ENCODE measurements at regions not wholly inside any gene's neighbourhood (a gene's known extent, or its start where the extent isn't known, plus 50 kb on each side); places are given as distances from the start of the nearest gene placed in this dataset.
"Not testable (repeated sequence)": the region's sequence is repeated elsewhere in the genome, so short reads cannot be mapped to it uniquely, and the experiment has no call there.

DNA sequence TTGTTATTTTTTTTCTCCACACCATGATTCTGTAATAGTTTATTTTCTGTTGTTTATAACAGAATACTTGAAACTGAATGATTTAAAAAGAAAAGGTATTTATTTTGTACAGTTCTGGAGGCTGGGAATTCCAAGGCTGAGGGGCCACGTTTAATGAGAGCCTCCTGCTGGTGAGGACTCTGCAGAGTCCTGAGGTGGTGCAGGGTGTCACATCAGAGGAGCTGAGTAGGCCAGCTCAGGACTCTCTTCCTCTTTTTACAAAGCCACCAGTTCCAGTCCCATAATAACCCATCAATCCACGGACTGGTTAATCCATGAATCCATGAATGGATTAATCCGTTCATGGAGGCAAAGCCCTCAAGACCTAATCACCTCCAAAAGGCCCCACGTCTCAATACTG is 71.6 kb downstream of the TFAP2A start:
- Mint-ChIP-seq H3K4me3 (no peak overlapping the region), H3K27ac (no peak overlapping the region), H3K27me3 (peaks cover 7% of the 10 kb centered on the region), H3K9me3 (peaks cover 5 to 9% of the 10 kb centered on the region in 2 donors), H3K4me1 (no peaks in the 10 kb centered on the region)
- no peak for DNase-seq
- no peak for ATAC-seq

DNA sequence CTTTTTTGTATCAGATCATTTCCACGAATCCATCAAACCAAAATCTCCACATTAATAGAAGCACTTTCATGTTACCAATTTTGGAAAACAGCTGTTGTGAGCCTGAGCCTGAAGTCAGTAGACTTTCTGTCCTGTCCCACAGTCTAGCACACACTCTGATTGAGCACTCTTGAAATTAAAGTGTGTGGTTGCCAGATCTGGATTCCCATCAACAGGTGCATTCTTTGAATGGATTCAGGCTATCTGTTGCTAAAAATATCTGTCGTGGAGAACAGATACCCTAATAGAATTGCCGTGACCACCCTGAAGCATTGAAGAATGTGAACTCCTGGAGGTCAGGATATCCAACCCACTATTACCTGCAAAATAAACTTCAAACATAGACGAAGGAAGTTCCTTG is 73.3 kb downstream of the TFAP2A start:
- DNase-seq = no peak

DNA sequence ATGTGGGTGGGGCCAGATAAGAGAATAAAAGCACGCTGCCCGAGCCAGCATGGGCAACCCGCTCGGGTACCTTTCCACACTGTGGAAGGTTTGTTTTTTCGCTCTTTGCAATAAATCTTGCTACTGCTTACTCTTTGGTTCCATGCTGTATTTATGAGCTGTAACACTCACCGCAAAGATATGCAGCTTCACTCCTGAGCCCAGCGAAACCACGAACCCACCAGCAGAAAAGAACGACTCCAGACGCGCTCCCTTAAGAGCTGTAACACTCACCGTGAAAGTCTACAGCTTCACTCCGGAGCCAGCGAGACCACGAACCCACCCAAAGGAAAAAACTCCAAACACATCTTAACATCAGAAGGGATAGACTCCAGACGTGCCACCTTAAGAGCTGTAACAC is 76.7 kb downstream of the TFAP2A start:
- H3K27ac Mint-ChIP-seq = no peak overlapping the region
- H3K9me3 Mint-ChIP-seq = peaks cover 0 to 4% of the 10 kb centered on the region in 2 donors
- peaks cover 4% of the 10 kb centered on the region for H3K27me3 Mint-ChIP-seq
- no peak overlapping the region for H3K4me3 Mint-ChIP-seq
- ATAC-seq (no peak), DNase-seq (no peak)
- no peaks in the 10 kb centered on the region for H3K4me1 Mint-ChIP-seq

More for the DNA sequence above, 73.3 kb downstream of the TFAP2A start:
- H3K4me3 Mint-ChIP-seq = no peak overlapping the region
- peaks cover 7% of the 10 kb centered on the region for H3K27me3 Mint-ChIP-seq
- H3K27ac Mint-ChIP-seq = no peak overlapping the region
- no peaks in the 10 kb centered on the region for H3K4me1 Mint-ChIP-seq
- ATAC-seq = no peak
- H3K9me3 Mint-ChIP-seq = peaks cover 0 to 4% of the 10 kb centered on the region in 2 donors

DNA sequence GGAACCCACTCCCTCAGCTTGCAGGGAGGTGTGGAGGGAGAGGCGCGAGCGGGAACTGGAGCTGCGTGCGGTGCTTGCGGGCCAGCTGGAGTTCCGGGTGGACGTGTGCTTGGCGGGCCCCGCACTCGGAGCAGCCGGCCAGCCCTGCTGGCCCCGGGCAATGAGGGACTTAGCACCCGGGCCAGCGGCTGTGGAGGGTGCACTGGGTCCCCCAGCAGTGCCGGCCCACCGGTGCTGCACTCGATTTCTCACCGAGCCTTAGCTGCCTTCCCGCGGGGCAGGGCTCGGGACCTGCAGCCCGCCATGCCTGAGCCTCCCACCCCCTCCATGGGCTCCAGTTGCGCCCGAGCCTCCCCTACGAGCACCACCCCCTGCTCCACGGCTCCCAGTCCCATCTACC is 77.5 kb downstream of the TFAP2A start:
- ATAC-seq, DNase-seq, H3K9me3 Mint-ChIP-seq, H3K27me3 Mint-ChIP-seq, H3K27ac Mint-ChIP-seq, H3K4me1 Mint-ChIP-seq, H3K4me3 Mint-ChIP-seq: not testable (repeated sequence)

DNA sequence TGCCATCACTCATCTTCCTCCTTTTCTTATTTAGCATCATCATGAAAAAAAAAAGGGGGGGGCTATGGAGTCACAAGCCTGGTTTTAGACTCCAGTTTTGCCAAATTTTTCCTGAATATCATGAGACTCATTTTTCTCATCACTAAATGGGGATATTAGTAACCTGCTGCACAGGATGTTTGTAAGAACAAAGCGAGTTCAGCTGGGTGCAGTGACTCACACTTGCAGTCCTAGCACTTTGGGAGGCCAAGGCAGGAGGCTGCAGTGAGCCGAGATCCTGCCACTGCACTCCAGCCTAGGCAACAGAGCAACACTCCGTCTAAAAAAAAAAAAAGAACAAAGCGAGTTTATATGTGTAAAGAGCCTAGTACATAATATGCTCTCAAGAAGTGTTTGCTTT is 82.8 kb downstream of the TFAP2A start:
- ATAC-seq = no peak
- Mint-ChIP-seq H3K27me3 (peaks cover 7% of the 10 kb centered on the region), H3K9me3 (peaks cover 0 to 4% of the 10 kb centered on the region in 2 donors), H3K27ac (no peak overlapping the region), H3K4me1 (no peaks in the 10 kb centered on the region), H3K4me3 (no peak overlapping the region)
- no peak for DNase-seq

DNA sequence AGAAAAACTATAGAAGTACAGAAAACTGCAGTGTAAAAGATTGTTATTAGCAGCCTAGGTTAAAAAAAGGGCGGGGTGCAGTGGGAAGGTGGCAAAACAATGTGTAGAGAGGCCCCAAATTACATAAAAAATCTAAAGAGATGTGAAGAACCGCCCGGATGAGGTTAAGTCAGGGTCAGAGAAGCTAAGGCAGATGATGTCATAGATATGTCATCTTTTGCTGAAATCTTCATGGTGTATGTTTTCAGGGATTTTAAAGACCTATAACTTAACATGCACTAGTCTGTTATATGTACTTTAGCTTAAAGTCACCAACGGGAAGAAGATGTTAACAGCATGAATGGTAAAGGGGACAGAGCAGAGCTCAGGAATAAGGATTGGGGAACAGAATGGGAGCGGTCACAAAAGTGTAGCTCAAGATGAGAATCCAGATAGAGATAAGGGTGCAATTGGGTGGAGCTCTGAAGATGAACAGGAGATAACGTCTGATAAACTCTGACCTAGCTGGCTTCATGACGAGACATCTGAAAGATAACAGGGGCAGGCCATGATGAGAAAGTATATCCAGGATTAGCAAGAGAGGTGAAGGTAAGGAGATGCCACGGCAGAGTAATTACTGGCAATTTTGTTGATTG is 83.4 kb downstream of the TFAP2A start:
- H3K27me3 Mint-ChIP-seq = peaks cover 7% of the 10 kb centered on the region
- H3K9me3 Mint-ChIP-seq = no peaks in the 10 kb centered on the region
- no peak overlapping the region for H3K4me3 Mint-ChIP-seq
- no peaks in the 10 kb centered on the region for H3K4me1 Mint-ChIP-seq
- DNase-seq = no peak
- no peak overlapping the region for H3K27ac Mint-ChIP-seq
- no peak for ATAC-seq

DNA sequence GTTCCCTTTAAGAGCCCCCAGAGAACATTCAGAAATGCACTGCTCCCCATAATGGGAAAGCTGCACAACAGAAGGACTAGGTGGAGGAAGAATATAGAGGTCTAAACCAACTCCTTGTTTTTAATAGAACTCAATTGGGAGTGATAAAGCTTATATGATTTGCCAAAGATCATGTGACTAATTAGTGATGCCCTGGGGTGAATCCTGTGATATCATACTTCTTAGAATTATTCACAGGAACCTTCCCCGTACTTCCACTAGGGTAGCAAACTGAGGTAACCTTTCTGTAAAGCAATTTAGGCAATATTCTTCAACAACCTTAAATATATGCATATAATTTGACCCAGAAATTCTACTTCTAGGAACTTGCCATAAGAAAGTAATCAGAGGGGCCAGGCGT is 84.4 kb downstream of the TFAP2A start:
- H3K27me3 Mint-ChIP-seq = peaks cover 7% of the 10 kb centered on the region
- H3K27ac Mint-ChIP-seq = no peak overlapping the region

DNA sequence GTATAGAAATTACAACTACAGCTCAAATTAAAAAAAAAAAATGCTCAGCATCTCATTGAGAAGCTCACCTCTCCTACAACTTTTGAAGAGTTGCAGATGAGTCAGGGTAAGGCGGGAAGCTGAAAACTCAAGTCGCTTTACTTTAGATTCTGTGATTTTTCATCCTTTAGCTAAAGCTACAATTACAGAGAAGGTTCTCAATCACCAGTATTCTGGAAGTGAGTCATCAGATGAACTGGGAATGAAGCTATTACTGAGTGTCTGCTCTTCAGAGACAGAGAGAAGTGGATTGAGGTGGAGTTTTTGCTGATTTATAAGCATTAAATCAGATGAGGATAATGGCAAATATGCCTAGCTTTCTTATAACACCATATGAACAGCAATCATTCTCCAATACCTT is 91.9 kb downstream of the TFAP2A start:
- DNase-seq = no peak
- Mint-ChIP-seq H3K4me3 (no peak overlapping the region), H3K27ac (no peak overlapping the region), H3K4me1 (no peaks in the 10 kb centered on the region), H3K9me3 (peaks cover 6 to 9% of the 10 kb centered on the region in 2 donors), H3K27me3 (no peaks in the 10 kb centered on the region)
- ATAC-seq = no peak

More for the DNA sequence above, 84.4 kb downstream of the TFAP2A start:
- H3K4me1 Mint-ChIP-seq = no peaks in the 10 kb centered on the region
- ATAC-seq = no peak
- H3K9me3 Mint-ChIP-seq = no peaks in the 10 kb centered on the region
- H3K4me3 Mint-ChIP-seq = no peak overlapping the region
- no peak for DNase-seq

DNA sequence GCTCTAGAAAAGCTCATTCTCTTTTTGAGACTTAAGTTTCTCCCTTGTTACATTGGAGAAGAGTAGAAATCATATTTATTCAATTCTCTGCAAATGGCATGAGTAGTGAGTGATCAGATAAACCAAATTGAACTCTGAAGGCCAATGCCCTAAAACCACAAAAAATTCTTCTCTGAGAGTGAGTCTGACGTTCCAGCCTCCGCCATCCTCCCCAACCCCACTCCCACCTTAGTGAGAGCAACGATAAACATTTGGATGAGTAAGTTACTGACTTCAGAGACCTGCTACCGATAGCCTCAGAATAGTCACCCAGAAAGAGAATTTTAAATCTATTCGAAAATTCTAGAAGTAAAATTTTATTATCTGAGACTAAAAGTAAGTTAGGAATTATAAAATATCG is 94.6 kb downstream of the TFAP2A start:
- DNase-seq (no peak), ATAC-seq (no peak)
- H3K4me3 Mint-ChIP-seq = no peak overlapping the region
- no peaks in the 10 kb centered on the region for H3K4me1 Mint-ChIP-seq
- no peak overlapping the region for H3K27ac Mint-ChIP-seq
- no peaks in the 10 kb centered on the region for H3K27me3 Mint-ChIP-seq
- H3K9me3 Mint-ChIP-seq = peaks cover 6 to 9% of the 10 kb centered on the region in 2 donors

DNA sequence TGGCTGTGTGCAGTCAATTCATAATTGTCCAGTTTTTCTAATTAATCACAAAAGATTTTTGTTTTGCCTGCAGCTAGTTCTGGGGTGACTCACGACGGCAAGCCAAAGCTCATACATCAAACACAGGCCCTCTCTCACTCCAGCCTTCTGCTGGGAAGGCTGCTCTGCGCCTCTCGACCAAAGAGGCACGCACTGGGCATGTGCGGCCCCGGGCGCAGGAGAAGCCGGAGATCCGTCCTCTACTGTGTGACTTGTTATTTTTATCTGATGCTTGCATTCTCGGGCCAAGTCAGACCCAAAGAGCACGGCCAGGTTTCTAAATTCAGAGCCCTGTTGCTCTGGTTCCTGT is 98.5 kb downstream of the TFAP2A start:
- H3K27me3 Mint-ChIP-seq = no peaks in the 10 kb centered on the region
- H3K4me3 Mint-ChIP-seq = no peak overlapping the region

DNA sequence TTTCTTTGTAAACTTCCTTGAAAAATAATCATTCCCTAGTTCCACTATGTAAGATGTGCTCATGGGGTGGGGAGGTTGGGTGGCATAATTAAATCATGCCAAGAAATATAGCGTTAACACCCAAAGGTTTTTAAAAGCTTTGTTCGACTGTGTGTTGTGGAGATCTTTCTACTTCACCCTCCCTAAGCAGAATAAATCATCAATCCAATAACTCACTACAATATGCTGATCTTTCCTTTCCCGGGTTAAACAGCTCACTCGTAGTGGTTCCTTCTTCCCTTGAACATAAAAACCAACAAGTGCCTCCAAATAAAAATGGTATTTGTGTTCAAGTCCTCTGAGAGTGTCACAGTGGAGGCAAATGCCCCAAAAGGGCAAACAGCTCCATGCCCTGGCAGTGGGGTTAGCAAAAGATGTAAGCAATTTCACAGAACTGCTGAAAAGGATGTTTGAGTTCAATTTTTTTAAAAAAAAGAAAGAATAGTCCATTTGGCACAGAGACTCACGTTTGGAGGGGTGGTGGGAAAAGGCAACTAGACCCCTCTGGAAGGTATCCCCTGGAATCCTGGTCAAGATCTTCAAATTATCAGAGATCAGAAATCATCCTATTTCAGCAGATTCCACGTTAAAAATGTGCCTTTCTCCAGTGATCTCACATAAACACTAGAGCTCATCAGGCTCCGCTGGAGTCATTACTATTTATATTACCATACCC is 99.1 kb downstream of the TFAP2A start:
- Mint-ChIP-seq H3K4me1 (no peaks in the 10 kb centered on the region), H3K9me3 (peaks cover 6 to 9% of the 10 kb centered on the region in 2 donors), H3K27me3 (no peaks in the 10 kb centered on the region), H3K4me3 (no peak overlapping the region), H3K27ac (no peak overlapping the region)
- DNase-seq = no peak
- no peak for ATAC-seq

More for the DNA sequence above, 98.5 kb downstream of the TFAP2A start:
- no peak for ATAC-seq
- no peak for DNase-seq
- Mint-ChIP-seq H3K4me1 (no peaks in the 10 kb centered on the region), H3K27ac (no peak overlapping the region), H3K9me3 (peaks cover 6 to 9% of the 10 kb centered on the region in 2 donors)

DNA sequence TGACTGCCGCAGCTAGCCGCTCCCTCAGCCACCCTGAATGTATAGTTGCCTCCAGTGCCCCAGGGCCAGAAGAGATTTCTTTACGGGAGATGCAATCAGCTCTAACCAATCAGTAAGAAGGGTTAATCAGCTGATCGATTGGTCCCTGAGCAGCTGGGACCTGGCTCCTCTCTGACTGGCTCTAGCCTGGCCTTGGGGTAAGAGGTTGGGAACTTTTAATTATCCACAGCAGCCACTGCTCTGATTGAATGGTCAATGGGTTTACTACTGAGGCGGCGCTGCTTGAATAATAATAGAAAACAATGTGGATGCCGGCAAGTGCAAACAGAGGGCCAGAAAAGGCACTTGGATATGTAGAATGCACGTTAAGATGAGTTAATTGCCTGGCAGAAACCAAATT is 99.8 kb downstream of the TFAP2A start:
- H3K9me3 Mint-ChIP-seq = peaks cover 6 to 9% of the 10 kb centered on the region in 2 donors
- DNase-seq (no peak), ATAC-seq (no peak)
- H3K4me1 Mint-ChIP-seq = no peaks in the 10 kb centered on the region
- H3K4me3 Mint-ChIP-seq = no peak overlapping the region
- no peaks in the 10 kb centered on the region for H3K27me3 Mint-ChIP-seq
- no peak overlapping the region for H3K27ac Mint-ChIP-seq

DNA sequence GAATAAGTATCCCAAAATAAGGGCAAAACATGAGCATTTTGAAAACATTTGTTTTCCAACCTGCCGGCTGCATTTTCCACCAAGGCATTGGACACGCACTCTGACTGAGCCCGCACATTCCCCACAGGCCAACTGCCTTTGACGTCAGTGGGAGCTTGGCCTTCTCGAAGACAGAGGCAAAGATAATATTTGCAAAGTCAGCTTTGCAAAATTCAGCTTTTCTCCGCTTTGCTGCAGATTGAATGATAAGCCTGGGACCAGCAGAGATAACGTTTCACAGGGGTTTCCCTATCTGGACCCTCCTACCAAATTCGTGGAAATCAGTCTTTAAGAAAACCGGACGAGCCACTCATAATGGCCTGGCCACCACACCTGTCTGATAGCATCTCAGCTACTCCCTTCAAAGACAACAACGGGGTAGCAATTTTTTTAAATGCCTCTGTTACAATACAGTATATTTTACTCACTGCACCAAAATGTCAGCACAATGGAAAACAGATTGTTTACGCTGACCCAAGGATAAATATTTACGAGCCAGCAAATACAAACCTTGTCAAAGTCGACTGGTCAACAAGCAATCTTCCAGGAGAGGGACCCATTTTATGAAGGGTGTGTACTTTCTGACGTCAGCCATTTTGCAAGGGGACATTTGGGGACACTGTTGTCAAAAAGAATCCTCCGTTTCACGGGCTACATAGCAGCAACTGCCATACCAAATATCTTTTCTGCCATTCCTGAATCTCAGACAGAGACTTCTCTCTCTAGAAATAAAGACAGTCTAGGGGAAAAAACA is 100.5 kb downstream of the TFAP2A start:
- Mint-ChIP-seq H3K9me3 (peaks cover 6 to 8% of the 10 kb centered on the region in 2 donors), H3K4me1 (no peaks in the 10 kb centered on the region), H3K27me3 (no peaks in the 10 kb centered on the region), H3K27ac (no peak overlapping the region), H3K4me3 (no peak overlapping the region)
- no peak for DNase-seq
- ATAC-seq = no peak

DNA sequence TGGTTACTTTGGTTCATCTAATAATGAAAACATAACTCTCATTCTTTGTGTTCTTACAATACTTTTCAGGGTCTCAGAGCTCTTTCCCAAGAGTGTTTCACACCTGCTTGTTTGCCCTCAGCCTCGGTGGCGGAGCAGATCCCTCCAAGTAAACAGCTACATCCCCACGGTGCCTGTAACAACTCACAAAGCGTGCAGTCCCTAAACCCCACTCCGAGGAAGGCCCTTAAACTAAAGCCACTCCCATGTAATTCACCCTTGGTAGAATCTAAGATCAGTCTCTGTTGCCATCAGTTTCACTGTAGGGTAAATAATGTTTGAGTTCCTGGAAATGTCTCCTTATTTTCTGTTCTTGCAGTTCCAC is 101.1 kb downstream of the TFAP2A start:
- Mint-ChIP-seq H3K9me3 (peaks cover 2% of the 10 kb centered on the region in 2 donors), H3K4me3 (no peak overlapping the region), H3K27me3 (no peaks in the 10 kb centered on the region), H3K4me1 (no peaks in the 10 kb centered on the region), H3K27ac (no peak overlapping the region)
- DNase-seq (no peak), ATAC-seq (no peak)

DNA sequence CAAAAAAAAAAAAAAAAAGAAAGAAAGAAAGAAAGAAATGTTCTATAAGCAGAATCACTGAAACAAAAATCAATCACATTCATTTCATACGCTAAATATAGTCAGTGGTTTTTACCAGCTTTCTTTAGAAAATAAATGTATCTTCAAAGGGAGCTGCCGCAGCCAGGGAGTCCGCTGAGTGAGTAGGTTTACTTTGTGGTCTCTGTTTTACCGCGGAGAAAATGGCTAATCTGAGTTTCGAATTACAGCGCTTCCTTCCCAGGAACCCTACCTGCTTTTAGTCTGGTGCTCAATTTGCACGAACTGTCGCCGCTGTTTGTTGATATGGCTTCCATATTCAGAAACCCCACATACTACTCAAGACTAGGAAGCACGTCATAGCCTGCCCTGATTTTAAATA is 102.4 kb downstream of the TFAP2A start:
- H3K4me3 Mint-ChIP-seq = no peak overlapping the region
- H3K9me3 Mint-ChIP-seq = no peaks in the 10 kb centered on the region
- no peak for ATAC-seq
- DNase-seq = no peak
- H3K27me3 Mint-ChIP-seq = no peaks in the 10 kb centered on the region
- no peaks in the 10 kb centered on the region for H3K4me1 Mint-ChIP-seq
- no peak overlapping the region for H3K27ac Mint-ChIP-seq

All from stimulated activated naive CD8-positive, alpha-beta T cell treated with anti-CD3 and anti-CD28 coated beads, Interleukin-15, amount 100 ng/mL, for 72 hours (primary cell).